DMS 273 treated with DMSO at 0.1 percent for 48 hours (cell line): ENCODE measurements at regions not wholly inside any gene's neighbourhood (a gene's known extent, or its start where the extent isn't known, plus 50 kb on each side); places are given as distances from the start of the nearest gene placed in this dataset.
"Not testable (repeated sequence)": the region's sequence is repeated elsewhere in the genome, so short reads cannot be mapped to it uniquely, and the experiment has no call there.

ENCODE experiments used
- DNase-seq: peaks from one replicate; lab custom pipeline; 2025; lab: John Stamatoyannopoulos, UW

DNA sequence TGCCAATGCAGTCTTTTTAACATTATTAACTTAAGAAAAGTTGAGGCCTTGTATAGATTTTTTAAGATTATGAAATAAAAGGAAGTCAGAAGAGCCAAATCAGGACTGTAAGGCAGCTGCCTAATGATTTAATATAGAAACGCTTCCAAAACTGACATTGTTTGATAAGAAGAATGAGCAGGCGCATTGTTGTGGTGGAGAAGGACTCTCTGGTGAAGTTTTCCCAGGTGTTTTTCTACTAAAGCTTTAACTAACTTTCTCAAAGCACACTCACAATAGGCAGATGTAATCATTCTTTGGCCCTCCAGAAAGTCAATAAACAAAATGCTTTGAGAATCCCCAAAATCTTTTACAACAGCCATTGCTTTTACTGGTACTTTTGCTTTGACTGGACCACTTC, 288.6 kb upstream of the FIGN start:
- no peak for DNase-seq

DNA sequence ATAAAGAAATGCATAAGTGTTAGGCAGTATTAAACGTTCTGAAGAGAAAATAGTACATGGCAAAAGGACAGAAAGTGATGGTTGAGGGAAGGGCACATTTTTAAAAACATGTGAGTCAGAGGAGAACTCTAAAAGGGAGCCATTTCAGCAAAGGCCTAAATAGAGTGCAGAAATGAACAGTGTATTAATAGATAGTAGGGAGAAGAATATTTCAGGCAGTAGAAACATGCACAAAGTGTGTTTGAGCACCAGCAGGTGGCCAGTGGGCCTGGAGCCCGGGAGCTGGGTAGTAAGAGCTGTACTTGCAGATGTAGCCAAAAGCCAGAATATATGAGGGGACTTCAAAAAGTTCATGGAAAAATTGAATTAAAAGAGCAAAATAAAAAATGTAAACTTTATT, 288.1 kb upstream of the FIGN start:
- DNase-seq = no peak

DNA sequence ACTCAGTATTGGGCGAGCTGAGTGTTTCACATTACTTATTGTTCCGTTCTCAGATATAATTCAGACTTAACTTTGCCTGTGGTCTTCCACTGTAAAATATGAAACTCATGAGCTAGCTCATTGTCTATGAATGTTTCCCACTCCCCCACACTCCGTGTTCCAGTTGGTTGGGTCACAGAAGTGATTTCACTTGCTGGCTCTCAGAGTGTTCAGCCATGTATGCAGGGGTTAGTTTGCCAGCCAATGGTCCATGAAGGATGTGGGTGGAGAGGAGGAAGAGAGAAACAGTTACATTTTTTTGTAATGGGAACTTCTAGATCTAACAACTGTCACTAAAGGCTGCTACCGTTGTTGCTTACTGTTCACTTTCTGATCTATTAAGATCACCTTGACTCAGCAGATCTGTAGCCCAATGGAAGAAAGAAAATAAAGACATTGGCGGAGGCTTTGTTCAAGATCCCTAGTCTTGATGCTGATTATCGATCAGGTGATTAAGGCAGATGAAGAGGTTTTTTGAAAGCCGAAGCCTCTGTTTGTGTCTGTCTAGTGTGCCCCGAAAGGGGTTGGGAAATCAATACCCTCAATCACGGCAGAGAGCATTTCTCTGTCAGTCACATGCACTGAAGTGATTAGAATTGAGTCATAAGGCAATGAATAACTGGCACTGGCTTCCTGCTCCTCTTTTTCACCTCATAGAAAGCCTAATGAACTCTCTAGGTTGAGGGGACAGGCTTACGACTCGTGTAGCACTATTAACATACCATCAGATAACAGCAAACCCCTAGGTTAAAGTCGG, 279.7 kb upstream of the FIGN start:
- DNase-seq = no peak

DNA sequence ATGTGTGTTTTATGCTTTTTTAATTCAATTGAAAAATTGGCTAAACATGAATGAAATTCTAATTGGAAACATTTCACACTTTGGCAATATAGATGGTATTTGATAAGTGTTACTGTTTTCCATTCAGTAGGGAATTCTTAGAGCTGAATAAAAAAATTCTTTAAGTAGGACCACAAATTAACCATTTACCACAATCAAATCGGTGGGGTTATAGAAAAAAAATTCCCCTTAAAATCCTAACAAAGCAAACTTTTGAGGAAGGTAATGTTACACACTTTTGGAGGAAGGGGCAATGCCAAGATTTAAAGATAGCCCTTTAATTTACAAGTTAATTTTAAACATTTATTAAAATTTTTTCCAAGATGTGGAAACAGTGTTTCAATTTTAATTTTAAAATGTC, 279.0 kb upstream of the FIGN start:
- no peak for DNase-seq

DNA sequence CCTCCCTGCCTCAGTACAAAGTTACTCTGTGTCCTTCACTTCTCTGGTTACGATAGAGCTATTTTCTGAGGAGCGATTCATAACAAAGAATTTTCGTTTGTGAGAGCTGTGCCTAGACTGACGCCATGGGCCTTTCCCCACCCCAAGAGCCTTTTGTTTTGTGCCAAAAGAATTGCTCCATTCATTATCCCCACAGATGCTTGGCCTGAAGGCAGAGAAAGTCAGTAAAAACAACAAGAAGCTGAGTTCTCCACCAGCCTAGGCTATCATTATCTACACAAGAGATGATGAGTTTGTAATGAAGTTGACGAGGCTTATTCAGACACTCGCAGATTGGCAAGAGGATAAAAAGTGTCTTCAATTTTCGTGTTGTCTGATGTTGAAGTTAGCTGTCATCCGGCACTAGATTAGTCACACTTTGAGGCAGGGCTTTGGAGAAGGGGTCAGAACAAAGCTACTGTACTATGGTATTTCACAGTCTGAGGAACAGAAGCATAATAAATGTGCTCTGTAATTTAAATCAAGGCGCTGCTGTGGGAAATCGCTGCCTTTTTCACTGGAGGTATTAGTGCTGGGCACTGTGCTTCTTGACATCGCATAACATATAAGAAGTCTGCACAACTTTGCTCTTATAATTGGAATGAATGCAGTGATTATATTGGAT, 278.4 kb upstream of the FIGN start:
- no peak for DNase-seq

DNA sequence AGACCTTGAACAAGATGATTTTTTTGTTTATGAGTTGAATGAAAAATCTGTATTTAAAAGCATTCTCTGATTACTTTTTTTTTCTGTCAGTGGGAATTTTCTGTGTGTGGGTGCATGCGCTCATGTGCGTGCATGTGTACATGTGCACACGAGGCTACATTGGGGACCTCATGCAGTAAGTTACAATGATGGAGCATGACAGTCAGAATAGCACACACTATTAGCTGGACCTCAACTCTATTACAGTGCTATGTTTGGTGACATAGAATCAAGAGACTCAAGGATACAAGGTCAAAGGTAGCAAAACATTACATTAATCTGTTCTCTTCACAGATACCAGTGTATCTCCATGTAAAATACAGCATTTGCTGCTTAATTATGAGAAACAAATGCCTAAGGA, 276.8 kb upstream of the FIGN start:
- DNase-seq = no peak

DNA sequence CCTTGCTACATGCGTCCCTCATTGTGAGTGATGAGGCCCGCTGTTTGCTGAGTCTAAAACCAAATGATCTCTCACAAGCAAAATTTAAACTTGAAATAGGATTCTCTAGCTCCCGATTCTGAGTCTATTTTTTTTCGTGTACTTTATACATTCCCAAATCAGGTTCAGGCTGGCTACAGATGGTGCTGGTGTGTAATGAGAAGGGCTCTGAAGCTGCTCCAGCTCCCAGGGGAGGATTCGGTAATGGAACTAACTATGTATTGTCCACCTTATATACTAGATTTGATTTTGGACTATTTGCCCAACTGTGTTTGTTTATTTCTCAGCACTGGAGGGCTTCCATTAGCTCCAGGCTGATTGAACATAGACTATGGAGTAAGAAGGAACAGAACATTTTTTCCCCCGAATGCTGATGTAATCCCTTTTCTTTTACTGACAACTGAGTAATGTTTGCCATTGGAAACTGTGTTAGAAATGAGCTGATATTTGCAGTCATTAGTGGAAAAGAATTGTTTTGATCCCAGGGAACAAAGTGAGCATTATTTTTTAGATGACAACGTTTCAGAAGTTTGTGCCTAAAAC, 274.0 kb upstream of the FIGN start:
- peak; percentile 20 for DNase-seq

DNA sequence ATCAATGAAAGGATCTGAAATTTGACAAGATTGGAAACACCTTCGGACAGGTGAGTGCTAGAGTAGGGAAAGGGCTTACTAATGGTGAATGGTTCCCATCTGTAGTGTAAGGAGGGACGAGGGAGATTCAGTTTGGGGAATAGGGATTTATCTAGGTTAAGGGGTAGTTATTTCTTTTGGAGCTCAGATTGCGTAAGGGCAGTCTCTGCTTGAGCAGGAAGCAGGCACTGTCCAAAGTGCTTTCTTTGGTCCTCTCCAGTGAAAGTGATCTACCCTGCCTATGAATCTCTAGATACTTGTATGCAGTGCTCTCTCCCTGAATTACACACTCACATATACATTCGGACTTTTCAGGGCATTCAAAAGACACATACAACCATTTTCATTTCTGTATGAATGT, 272.9 kb upstream of the FIGN start:
- DNase-seq = no peak

DNA sequence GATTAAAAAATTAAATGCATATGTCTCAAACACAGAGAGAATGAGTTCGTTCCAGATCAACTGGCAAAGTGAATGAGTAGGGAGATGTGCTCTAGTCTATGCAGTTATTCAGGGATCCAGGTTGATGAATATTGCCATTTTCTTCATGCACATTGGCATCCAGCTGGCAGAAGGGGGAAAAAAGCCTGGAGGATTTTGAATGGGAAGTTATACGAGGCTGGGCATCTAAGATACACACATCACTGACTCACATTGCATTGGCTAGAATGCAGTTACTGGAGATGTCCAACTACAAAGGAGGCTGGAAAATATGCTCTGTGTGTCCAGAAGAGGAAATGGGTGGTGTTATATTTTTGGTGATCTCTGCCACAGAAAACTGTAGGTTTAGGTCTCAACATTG, 270.9 kb upstream of the FIGN start:
- DNase-seq = no peak

DNA sequence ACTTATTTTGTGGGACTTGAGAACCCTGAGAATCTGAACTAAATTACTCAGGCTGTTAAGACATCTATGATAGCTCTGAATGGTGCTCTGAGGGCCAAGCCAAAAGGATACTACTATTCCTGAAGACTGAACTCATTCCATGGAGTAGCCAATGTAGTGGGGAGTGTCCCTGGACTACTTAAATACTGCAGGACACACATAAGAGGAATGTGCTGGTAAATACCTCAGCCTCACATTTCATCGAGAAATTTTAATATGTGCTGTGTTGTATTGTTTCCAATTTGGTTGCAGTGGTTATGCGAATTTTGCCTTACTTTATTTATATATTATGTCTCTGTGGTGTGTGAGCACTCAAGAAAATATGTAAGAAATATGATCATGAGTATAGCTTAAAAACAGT, 264.4 kb upstream of the FIGN start:
- DNase-seq = no peak

DNA sequence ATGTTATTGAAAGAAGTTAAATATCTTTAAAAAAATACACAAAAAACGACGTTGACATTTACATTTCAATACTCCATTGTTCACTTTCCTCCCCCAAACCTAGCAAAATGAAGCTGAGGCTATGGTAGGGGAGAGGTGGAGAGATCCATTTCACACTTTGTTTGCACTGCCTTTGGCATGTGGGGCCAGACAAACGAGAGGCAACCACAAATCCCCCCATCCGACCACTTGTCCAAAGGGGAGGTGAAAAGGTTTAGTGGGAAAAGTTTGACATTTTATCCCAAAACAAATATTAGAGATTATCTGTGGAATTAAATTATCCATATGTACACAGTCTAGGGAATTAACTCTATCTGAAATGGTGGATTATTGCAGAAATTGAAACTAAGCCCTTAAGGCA, 261.7 kb upstream of the FIGN start:
- DNase-seq = no peak

DNA sequence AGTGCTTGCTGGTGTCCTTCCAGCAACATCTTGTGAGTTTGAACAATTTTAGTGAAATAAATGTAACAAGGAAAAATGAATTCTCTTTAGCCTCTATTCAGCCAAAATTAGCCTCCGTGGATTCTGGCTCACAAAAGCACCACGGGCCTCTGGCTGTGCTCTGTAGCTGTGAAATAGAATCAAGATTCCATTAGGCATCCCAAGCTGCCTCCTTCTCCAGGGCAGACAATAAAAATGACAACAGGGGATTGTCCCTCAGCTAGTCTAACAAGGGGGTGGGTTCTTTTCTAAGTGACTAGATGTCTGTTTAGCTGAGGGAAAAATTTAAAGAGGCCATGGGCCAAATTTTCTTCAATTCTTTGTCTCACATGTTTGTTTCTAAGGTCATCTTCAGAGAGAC, 254.7 kb upstream of the FIGN start:
- DNase-seq = no peak

DNA sequence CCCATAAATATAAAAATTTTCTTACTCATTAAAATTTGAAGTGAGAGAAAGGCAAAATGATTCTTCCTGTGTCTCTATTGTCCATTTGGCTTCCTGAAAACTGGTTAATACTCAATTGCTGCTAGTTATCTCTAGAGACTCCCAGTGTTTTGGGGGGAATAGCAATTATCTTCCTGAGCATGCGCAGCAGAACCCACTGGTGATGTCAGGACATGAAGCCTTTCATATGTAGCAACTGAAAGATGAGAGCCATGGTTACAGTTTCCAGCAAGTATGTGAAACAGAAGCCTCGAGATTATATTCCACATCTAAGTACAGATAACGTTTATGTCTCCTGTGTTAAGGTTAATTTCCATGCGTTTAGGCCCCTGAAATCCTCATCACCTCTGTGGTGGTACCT, 254.3 kb upstream of the FIGN start:
- DNase-seq = no peak

DNA sequence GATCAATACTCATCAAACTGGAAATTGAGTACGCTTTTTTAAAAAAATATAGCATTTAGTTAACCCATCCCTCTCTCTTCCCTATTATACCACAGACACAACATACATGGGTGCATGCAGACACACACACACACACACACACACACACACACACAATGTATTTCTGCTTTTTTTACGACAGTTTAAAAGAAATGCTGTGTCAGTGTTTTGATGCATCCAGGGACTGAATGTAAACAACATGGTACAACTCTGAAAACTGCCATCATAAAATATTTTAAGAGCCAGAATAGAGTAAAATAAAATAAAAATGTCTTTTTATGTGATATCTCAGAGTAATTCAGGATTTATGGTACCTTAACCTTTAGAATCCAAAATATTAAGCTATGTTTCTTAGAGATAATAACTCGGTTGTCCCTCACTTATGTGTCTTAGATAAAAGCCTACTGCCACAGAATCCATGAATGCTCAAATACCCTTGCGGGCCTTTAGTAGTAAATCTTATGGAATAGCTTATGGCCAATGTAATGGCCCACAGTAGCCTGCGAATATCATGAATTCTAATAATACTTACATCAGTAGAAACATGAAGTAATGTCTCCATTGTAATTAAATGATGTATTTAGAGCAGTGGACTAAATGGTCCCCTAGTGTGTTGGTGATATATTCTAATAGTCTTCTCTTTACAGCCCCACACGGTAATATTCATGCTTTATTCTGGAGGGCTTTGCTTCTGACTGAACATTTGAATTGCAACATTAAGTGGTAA, 251.6 kb upstream of the FIGN start:
- no peak for DNase-seq

DNA sequence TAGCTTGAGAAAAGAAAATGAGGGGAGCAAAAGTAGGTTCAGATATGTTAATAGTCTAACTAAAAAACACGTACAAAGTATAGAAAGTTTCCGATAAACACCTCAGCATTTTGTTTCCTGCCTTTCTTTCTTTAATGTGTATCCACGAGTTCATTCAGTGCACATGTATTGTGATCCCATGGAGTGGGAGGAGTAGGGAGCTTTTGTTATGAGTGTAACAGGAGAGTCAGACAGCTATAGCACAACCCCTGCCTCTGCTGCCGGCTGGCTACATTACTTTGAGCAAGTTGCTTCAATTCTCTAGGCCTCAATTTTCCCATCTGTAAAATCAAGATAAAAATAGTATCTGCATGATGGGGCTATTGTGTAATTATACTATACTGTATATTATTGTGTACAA, 249.2 kb upstream of the FIGN start:
- DNase-seq = no peak

DNA sequence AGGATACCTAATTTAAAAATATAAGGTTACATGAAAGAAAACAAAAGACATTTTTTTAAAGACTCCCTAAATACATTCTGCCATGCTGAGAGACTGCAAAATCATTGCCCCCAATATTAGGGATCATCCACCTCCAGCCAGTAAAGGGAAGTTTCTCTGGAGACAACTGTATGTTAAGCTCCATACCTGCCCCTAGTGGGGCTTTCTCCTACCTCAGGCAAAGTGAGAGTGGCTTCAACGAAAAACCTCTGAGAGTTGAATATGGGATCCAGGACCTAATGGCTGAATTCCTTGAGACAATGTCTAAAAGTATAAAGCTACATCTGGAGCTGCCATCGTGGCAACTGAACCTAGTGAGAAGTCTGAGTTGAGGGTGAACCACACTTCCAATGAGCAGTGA, 248.1 kb upstream of the FIGN start:
- DNase-seq = no peak

DNA sequence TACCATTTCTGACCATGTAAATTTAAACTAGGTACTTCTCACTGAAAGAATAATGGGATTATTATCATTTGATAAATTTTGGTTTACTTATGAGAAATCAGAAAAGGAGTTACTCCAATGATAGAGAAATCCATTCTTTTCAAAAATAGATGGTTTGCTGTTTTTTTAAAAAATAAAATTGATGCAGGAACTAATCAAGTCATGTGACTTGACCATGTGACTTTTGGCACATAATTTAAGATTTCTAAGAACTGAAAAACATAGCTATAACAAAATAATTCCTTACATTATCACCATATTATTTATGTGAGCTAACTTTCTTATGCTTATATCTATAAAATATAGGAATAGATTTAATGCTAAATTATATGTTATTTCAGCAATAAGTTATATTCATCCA, 247.1 kb upstream of the FIGN start:
- no peak for DNase-seq

DNA sequence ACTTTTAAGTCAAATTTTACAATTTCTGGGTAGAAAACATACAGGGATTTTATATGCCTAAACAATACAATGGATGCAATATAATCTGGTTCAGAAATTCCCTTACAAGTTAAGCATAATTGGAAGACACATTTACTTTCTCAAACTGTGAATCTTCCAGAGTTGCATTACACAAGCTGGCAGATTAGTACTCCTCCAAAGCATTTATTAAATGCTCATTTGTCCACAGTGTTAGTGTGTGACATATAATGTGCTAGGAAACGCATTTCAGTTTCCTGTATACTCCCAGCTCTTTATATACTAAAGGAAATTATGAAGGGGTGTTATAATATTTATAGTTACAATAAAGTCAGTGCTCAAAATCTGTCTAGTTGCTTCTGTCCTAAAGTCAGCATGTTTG, 239.0 kb upstream of the FIGN start:
- DNase-seq = no peak

DNA sequence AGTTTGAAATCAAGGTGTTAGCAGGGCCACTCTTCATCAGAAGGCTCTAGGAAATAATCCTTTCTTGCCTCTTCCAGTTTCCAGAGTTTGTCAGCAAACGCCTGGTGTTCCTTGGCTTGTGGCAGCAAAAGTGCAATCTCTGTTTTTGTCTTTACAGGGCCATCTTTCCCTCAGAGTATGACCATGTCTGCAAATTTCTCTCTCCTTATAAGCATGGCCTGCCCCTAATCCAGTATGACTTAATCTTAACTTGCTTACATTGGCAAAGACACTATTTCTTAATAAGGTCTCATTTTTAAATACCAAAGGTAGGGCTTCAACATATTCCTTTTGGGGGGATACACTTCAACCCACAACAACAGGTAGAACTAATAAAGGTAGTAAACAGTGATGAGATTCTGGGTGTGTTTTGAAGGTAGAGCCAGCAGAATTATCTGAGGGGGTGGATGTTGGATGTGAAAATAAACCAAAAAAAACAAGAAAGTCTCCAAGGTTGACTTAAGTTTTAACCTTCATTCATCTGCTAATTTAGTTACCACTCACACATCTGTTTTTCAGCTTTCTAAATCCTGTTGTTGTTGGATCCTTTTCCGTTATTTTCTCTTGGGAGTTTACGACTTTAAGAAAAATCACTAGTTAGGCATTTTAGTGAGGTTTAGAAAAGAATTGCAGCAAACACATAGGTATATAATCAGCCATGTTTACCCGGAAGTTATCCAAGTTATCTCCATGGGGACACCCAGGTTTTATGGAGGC, 234.4 kb upstream of the FIGN start:
- DNase-seq = no peak

DNA sequence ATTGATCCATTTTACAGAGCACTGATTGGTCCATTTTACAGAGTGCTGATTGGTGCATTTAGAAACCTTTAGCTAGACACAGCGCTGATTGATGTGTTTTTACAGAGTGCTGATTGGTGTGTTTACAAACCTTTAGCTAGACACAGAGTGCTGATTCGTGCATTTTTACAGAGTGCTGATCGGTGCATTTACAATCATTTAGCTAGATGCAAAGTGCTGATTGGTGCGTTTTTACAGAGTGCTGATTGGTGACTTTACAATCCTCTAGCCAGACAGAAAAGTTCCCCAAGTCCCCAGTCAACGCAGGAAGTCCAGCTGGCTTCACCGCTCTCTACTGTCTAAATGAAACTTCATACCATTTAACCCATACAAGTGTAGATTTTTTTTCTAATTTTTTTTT, 228.5 kb upstream of the FIGN start:
- not testable (repeated sequence) for DNase-seq

DNA sequence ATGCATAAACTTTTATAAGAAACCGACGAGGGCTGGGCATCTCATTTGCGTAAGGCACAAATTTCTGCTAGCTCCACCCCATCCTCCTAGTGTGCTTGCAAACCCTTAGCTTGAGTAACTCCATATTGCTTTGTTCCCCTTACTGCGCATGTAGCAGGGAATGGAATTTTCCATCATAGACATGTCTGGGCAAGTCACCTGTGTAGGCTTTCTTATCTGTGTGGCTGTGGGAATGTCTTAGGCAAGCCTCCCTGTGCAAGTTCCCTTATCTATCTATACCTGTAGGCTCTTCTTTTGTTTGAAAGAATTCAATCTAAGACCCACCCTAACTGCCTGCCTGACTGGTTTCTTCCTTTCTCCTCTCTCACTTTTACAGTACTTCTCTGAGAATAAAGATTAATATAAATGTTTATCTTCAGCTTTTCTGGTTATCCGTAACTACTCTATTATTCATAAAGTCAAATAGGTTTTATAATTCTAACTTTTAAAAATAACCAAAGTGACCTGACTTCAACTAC, 217.6 kb upstream of the FIGN start:
- DNase-seq = no peak

DNA sequence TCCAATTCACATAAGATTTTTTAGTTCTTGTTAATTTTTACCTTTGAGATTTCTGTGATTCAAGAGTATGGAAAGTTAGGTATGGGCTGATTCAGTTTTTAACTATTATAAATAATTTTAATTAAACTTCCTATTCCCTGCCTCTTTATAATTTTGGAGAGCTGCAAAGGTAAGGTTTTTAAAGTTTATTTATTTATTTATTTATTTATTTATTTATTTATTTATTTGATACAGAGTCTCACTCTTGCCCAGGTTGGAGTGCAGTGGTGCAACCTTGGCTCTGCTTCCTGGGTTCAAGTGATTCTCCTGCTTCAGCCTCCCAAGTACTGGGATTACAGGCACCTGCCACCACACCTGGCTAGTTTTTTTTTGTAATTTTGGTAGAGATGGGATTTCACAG, 215.5 kb upstream of the FIGN start:
- no peak for DNase-seq
